ENCODE measurements at regions not wholly inside any gene's neighbourhood (a gene's known extent, or its start where the extent isn't known, plus 50 kb on each side); places are given as distances from the start of the nearest gene placed in this dataset.
"Not testable (repeated sequence)": the region's sequence is repeated elsewhere in the genome, so short reads cannot be mapped to it uniquely, and the experiment has no call there.

DNA sequence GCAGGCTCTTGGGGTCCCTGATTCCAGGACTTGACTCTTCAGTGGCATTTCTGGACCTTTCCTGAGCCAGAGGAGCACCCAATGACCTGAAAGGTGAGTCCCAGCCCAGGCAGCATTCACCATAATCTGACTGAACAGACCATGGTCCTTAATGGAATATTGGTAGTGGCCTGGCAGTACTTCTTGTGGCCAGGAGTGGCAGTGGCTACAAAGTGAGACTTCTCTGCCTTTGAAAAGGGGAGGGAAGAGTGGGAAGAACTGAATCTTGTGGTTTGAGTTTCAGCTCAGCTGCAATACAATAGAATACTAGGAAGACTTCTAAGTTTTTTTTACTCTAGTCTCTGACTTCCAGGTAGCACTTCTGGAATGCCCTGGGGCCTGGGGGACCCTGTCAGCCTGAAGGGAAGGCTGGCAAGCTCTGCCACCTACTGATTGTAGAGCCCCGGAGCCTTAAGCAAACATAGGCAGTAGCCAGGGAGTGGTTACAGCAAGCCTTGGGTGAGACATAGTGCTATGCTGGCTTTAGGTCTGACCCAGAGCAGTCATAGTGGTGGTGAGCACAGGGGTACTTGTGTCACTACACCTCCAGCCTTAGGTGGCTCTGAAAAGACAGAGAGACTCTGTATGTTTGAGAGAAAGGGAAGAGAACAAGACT is 674.2 kb upstream of the MANEA start:
- no peak for DNase-seq (ENCODE audit: low spot score)

DNA sequence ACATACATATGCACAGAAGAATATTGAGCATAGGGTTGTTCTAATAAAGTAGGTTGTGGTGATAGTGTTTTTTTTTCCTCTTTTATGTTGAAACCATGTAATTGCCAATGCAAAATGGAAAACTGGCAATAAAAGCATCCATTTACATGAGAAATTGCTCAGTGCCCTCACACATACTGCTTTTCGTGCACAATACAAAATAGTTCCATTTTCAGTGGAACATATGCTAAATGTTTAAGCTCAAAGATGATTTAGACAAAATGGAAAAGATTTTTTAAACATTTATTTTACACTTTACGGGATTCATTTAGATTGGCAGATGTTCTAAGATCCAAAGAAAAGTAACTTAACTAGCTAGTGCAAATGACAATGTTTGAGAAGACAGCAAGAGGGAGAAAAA is 678.1 kb upstream of the MANEA start:
- DNase-seq (ENCODE audit: low spot score): no peak

DNA sequence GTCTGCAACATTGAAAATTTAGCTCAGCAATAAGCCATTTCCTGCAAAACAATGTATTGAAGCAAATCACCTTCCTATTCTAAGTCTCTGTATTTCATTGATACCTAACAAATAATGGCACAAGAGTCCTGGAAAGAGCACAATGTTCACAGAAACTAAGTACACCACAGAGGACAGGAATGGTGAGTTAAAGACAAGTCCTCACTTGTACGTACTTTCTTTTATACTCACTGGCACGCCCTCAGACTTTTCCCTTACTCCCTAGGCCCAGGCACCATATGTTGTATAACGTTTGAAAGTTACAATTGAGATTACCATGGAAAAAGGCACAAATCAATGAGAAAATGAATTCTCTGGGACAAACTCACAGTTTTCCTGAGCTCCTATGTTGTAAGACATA is 683.0 kb upstream of the MANEA start:
- no peak for DNase-seq (ENCODE audit: low spot score)

DNA sequence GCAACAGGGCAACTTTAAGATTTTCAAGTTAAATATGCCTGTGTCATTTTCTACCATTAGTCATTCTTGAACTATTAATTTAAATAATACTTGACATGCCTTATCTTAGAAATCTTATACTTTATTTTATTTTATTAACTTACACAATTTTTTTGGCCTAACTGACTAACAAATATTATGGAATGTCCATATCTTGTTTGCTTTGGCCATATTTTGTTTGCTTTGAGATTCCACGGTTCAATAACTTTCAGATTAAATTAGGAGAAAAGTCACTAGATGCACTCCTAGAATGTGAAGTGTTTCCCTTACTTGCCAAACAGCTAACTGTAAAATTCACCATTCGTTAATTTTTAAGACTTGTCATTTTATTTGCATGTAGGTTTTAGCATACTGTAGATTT is 684.0 kb upstream of the MANEA start:
- no peak for DNase-seq (ENCODE audit: low spot score)

DNA sequence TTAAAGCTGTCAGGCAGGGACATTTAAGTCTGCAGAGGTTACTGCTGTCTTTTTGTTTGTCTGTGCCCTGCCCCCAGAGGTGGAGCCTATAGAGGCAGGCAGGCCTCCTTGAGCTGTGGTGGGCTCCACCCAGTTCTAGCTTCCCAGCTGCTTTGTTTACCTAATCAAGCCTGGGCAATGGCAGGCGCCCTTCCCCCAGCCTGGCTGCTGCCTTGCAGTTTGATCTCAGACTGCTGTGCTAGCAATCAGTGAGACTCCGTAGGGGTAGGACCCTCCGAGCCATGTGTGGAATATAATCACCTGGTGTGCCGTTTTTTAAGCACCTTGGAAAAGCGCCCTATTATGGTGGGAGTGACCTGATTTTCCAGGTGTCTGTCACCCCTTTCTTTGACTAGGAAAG is 703.5 kb upstream of the MANEA start:
- DNase-seq (ENCODE audit: low spot score): not testable (repeated sequence)

DNA sequence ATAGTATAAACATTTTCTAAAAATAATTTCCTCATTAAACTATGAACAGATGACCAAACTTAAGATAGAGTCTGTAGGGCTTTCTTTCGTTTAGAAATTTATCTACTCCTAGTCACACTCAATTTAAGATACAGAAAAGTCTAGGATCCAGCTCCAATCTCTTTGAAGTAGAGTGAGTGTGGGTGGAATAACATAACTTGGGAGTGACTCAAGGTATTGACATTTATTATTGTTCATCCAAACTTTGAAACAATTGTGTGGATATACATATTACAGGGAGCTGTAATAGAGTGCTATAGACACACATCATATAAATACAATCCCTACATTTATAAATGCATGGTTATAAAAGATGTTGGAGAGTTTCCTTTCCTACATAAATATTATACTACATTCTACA is 715.2 kb upstream of the MANEA start:
- no peak for DNase-seq (ENCODE audit: low spot score)

DNA sequence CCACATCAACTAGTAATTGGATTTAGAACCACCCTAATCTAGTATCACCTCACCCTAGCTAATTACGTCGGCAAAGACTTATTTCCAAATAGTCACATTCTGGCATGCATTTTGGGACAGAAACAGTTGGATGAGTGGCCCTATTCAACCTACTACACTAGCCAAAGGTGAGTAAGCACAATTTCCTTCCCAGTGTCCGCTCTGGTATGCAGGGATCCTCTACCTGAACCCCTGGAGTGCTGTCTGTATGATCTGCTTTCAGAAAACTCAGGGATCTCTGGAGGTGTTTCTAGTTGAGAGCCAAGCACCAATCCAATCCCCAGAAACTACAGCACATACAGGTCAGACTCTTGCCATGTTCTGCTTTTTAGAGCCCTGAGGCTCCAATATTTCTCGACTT is 717.4 kb upstream of the MANEA start:
- DNase-seq (ENCODE audit: low spot score): no peak

DNA sequence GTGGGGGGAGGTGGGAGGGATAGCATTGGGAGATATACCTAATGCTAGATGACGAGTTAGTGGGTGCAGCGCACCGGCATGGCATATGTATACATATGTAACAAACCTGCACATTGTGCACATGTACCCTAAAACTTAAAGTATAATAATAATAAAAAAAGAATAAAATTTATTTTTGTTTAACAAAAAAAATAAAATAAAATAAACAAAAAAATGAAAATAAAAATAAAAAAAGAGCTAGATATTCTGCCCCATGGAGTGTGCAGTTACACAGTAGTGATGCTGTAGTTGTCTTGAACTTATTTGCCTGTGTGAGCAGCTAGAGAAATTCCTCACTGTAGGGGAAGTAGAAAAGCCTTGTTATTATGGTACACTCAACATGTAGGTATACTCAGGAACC is 720.3 kb upstream of the MANEA start:
- not testable (repeated sequence) for DNase-seq (ENCODE audit: low spot score)

DNA sequence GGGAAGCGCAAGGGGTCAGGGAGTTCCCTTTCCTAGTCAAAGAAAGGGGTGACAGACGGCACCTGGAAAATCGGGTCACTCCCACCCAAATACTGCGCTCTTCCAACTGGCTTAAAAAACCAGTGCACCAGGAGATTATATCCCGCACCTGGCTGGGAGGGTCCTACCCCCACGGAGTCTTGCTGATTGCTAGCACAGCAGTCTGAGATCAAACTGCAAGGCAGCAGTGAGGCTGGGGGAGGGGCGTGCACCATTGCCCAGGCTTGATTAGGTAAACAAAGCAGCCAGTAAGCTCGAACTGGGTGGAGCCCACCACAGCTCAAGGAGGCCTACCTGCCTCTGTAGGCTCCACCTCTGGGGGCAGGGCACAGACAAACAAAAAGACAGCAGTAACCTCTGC is 726.0 kb upstream of the MANEA start:
- DNase-seq (ENCODE audit: low spot score): not testable (repeated sequence)

DNA sequence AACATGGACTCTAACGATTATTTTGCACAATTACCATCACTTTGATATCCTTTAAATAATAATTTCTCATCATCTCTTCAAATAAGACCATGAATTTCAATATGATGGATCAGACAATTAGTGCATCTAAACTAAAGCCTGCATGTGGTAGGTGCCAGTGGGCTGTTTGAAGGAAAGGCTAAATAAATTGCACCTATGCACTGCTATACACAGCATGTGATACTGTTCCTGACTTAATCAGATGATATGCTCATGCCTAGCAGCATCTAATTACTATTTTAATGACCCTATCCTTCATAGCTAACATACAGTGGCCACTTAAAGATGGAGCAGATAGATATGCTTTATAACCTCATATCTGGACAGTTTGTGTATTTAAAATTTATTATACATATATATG is 731.6 kb upstream of the MANEA start:
- no peak for DNase-seq (ENCODE audit: low spot score)

DNA sequence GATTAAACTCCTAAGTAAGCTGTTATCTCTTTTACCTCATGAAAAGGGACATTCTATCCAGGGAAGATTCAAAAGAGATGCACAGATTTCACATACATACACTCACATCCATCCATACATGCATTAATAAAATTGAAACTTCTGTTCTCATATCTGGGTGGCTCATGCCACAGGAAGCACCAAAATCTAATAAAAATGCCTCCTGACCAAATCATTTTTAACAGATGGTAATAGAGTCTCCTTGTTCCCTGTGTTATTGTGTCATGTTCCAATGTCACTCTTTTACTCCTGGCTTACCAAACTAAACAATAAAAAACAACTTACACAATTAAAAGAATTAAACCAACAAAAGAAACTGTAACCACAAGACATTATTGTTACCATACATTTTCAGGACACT is 742.1 kb upstream of the MANEA start:
- no peak for DNase-seq (ENCODE audit: low spot score)

DNA sequence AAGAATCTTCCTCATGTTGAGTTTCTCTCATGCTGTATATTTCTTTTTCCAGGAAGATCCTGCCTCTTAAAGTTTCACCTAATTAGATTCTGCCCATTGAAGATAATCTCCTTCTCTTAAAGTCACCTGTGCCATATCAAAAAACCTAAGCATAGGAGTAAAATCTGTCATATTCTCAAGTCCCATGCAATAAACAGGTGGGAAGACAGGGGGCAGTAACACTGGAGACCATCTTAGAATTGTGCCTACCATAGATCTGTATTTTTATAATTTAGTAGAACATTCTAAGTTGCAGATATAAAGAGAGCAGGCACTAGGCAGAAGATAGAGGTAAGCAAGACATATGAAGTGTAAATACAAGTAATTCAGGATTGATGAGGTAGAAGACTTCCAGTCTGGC is 763.5 kb upstream of the MANEA start:
- DNase-seq (ENCODE audit: low spot score): no peak

DNA sequence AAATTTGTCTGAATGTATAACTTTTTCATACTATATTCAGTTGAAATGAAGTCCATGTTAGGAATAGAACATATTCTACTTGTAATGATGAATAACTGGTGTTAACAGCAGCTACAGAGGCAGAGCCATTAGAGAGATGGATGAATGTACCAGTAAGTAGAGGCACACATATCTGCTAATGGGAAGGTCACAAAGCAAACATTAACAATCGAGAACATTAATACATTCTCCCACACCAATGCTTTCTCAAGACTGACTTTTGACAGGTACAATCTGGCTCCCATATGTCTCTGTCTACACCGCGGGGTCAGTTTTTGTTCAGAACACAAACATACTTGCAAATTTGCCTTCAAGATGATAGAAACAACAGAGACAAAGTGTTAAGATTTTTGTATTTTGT is 776.0 kb upstream of the MANEA start:
- DNase-seq (ENCODE audit: low spot score): no peak

DNA sequence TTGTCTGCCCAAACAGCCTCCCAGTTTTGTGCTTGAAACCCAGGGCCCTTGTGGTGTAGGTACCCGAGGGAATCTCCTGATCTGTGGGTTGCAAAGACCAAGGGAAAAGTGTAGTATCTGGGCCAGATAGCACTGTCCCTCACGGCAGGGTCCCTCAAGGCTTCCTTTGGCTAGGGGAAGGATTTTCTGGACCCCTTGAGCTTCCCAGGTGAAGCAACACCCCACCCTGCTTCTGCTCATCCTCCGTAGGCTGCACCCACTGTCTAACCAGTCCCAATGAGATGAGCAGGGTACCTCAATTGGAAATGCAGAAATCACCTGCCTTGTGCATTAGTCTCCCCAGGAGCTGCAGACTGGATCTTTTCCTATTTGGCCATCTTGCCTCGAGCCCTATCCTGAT is 791.8 kb upstream of the MANEA start:
- DNase-seq (ENCODE audit: low spot score): no peak

DNA sequence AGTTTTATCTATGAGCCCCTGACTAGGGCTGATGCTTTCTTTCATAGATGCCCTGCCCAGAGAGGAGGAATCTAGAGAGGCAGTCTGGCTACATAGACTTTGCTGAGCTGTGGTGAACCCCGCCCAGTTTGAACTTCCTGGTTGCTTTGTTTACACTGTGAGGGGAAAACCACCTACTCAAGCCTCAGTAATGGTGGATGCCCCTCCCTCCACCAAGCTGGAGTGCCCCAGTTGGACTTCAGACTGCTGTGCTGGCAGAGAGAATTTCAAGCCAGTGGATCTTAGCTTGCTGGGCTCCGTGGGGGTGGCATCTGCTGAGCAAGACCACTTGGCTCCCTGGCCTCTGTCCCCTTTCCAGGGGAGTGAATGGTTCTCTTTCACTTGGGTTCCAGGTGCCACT is 792.3 kb upstream of the MANEA start:
- DNase-seq (ENCODE audit: low spot score): not testable (repeated sequence)

DNA sequence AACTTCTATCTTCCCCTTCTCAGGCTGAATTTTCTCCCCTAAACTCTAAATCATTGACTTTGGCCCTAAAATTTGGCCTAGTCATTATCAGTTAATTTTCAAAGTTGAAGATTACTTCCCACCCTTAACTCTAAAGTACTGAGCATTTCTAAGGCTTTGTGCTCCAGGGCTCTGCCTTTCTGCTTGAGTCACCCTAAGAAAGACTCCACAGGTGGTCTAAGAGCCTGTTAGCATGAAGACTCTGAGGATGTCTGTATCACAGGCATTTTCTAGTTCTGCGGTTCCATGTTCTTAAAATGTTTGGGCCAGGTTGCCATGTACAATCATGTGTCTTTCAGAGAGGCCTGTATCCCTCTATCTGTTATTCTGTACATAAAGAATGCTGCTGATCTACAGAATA is 808.1 kb upstream of the MANEA start:
- no peak for DNase-seq (ENCODE audit: low spot score)

DNA sequence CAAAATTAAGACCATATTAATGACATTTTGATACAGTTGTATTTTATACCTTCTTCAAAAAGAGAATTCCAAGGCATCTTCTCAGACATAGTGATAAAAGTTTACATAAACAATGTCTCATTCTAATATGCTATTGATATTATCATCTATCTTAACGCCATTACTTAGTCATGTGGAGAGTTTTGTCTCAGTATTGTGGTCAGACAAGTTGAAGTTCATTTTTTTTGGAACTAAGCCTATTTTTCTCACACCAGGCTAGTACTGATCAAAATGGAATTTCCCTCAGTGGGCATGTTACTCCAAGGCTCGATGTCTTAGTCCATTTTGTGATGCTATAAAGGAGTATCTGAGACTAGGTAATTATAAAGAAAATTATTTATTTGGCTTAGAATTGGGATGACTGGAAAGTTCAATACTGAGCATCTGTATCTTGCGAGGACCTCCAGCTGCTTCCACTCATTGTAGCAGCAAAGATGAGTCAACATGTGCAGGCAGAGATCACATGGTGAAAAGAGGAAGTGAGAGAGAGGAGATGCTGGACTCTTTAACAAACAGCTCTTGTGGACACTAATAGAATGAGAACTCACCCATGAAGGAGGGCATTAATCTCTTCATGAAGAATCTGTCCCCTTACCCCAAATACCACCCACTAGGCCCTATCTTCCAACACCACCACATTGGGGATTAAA is 825.5 kb upstream of the MANEA start:
- DNase-seq (ENCODE audit: low spot score): no peak

DNA sequence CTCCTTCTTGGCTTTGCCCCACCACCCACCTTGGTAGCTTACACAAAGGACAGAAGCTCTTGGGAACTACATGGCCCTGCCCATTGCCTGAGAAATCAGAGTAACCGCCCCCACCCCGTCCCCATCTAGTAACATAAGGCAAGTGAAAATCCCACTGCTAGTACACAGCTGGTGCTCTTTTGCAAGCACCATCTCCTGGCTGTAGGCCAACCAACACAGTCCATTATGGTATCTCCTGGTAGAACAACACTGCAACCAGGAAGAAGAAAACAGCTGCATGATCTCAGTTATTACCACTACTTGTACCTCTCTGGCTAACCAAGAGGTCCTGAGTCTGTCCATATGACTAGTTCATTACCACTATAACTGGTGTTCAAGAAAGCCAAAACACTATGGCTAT is 841.1 kb upstream of the MANEA start:
- DNase-seq (ENCODE audit: low spot score): no peak

DNA sequence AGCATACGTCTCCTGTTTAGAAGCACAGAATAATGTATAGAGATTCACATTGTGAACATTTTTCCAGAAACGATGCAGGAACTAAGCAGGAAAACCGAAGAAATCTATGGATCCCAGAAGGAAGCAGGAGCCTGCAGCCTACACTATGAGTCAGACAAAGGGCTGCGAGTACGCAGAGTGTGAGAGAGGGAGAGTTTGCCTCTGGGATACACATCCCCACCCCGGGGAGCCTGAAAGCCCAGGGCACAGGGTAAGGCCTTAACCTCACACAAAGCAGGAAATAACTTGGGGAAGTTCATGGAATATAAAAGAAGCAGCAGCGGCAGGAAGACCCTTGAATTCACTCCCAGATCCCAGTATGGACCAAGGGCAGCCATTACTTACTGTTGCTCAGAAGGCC is 842.1 kb upstream of the MANEA start:
- DNase-seq (ENCODE audit: low spot score): no peak

DNA sequence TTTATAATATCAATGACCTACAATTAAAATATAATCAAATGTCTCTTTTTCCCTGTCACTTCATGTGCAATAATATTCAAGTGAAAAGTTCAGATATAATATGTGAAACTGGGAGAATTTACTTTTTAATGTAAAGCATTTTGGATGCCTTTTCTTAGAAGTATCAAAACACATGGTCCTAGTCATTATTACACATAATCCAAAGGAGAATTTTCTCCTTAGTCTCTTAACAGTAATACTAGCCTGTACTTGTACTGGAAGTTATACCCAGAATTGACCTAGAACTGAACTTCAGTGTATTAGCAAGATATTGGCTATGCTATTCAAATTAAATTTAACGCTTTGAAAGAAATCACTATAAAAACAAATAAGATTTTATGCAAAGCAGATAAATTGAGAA is 842.6 kb upstream of the MANEA start:
- no peak for DNase-seq (ENCODE audit: low spot score)

DNA sequence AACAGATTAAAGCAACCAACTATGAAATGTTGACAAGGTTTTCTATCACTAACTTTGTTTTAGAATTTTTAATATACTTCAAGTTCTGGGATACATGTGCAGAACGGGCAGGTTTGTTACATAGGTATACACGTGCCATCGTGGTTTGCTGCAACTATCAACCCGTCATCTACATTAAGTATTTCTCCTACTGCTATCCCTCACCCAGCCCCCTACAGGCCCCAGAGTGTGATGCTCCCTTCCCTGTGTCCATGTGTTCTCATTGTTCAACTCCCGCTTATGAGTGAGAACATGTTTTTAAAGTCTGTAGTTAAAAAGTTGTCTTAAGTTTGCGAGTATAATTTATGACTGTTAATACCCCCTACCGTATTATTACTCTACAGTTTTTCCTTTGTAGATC is 844.3 kb upstream of the MANEA start:
- DNase-seq (ENCODE audit: low spot score): no peak

DNA sequence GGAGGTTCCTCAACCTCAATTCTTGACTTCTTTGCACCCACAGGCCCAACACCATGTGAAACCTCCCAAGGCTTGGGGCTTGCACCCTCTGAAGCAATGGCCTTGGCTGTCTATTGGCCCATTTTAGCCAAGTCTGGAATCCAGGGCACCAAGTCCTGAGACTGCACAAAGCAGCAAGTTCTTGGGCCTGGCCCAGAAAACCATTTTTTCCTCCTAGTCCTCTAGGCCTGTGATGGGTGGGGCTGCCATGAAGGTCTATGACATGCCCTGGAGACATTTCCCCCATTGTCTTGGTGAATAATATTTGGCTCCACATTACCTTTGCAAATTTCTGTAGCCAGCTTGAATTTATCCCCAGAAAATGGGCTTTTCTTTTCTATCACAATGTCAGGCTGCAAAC is 849.6 kb upstream of the MANEA start:
- no peak for DNase-seq (ENCODE audit: low spot score)

DNA sequence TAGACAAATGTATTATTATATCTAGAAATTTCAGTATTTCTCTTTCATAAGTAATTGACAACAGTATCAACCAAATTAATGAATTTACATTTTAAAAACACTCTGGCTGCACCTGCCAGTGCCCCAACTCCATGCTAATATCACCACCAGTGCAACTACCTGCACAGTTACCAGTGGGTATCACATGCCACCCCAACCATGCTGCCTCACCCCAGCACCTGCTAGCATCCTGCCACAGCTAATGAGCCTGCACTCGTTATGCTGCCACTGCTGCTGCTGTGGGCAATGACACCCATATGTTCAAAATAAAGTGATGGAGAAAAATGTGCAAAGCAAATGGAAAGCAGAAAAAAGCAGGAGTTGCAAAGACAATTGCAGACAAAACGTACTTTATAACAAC is 855.9 kb upstream of the MANEA start:
- DNase-seq (ENCODE audit: low spot score): no peak

DNA sequence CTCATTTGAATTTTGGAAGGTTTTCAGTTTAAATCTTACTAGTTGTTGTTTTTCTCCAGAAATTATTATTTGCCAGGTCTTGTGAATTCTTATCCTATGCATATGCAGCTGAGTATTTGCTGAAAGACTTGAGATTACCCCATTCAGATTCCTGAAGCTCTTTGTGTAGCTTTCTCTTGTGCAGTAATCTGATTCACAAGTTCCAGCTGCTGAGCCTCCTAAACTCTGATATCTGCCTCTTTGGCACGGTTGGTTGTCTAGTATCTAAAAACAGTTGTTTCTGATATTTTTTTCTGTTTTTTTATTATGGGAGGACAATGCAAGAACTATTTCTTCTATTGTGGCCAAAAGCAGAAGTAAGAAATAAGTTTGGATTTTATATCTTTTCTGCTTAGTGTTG is 863.9 kb upstream of the MANEA start:
- no peak for DNase-seq (ENCODE audit: low spot score)

All from COLO829 (cell line).